ENCODE measurements at regions not wholly inside any gene's neighbourhood (a gene's known extent, or its start where the extent isn't known, plus 50 kb on each side); places are given as distances from the start of the nearest gene placed in this dataset.

GRCh38 chrX:926991-927390, 285.5 kb downstream of the CRLF2 start:
- Mint-ChIP-seq H3K27me3 (no peaks in the 10 kb centered on the region), H3K27ac (no peak overlapping the region), H3K4me3 (ENCODE audit: low read depth) (no peak overlapping the region), H3K4me1 (ENCODE audit: low read depth) (no peaks in the 10 kb centered on the region), H3K9me3 (ENCODE audit: low read depth) (no peaks in the 10 kb centered on the region), H3K36me3 (ENCODE audit: insufficient read depth) (no peaks in the 10 kb centered on the region)
- no peak for DNase-seq (ENCODE audit: low spot score, unreplicated experiment)
- TF ChIP-seq, protein P1, sequence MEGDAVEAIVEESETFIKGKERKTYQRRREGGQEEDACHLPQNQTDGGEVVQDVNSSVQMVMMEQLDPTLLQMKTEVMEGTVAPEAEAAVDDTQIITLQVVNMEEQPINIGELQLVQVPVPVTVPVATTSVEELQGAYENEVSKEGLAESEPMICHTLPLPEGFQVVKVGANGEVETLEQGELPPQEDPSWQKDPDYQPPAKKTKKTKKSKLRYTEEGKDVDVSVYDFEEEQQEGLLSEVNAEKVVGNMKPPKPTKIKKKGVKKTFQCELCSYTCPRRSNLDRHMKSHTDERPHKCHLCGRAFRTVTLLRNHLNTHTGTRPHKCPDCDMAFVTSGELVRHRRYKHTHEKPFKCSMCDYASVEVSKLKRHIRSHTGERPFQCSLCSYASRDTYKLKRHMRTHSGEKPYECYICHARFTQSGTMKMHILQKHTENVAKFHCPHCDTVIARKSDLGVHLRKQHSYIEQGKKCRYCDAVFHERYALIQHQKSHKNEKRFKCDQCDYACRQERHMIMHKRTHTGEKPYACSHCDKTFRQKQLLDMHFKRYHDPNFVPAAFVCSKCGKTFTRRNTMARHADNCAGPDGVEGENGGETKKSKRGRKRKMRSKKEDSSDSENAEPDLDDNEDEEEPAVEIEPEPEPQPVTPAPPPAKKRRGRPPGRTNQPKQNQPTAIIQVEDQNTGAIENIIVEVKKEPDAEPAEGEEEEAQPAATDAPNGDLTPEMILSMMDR (IDR thresholded peaks at IDR 0.05; ENCODE audit: unreplicated experiment) = no peak

GRCh38 chrX:926070-926469, 286.4 kb downstream of the CRLF2 start:
- Mint-ChIP-seq H3K4me1 (ENCODE audit: low read depth) (no peaks in the 10 kb centered on the region), H3K9me3 (ENCODE audit: low read depth) (no peaks in the 10 kb centered on the region), H3K4me3 (ENCODE audit: low read depth) (no peak overlapping the region), H3K27me3 (no peaks in the 10 kb centered on the region), H3K27ac (no peak overlapping the region), H3K36me3 (ENCODE audit: insufficient read depth) (no peaks in the 10 kb centered on the region)
- TF ChIP-seq, protein P1 (IDR thresholded peaks at IDR 0.05; ENCODE audit: unreplicated experiment) = no peak
- no peak for DNase-seq (ENCODE audit: low spot score, unreplicated experiment)

DNA sequence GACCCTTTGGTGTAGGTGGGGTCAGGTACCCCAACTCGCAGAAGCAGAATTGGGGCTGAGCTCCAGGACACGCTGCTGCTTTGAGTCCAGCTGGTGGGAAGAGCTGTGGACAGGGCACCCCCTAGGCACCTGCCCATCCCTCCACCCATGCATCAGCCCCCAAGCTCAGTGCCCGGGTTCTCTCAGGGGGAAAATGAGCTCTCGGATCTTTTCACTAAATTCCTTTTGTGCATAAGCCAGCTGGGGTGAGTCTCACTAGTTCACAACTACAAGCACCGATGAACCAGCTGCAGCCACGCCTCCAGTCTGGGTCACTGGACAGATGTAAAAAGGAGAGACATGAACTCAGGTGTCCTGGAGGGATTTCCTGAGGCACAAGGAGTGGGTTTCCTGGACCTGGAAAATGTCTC, 286.8 kb downstream of the CRLF2 start:
- no peaks in the 10 kb centered on the region for H3K9me3 Mint-ChIP-seq (ENCODE audit: low read depth)
- H3K27me3 Mint-ChIP-seq = no peaks in the 10 kb centered on the region
- no peak for DNase-seq (ENCODE audit: low spot score, unreplicated experiment)

GRCh38 chrX:925094-925493, 287.4 kb downstream of the CRLF2 start:
- Mint-ChIP-seq H3K36me3 (ENCODE audit: insufficient read depth) (no peaks in the 10 kb centered on the region), H3K27me3 (no peaks in the 10 kb centered on the region), H3K9me3 (ENCODE audit: low read depth) (no peaks in the 10 kb centered on the region), H3K4me1 (ENCODE audit: low read depth) (no peaks in the 10 kb centered on the region), H3K27ac (no peak overlapping the region), H3K4me3 (ENCODE audit: low read depth) (no peak overlapping the region)
- DNase-seq (ENCODE audit: low spot score, unreplicated experiment) = no peak
- TF ChIP-seq, protein P1 (IDR thresholded peaks at IDR 0.05; ENCODE audit: unreplicated experiment) = no peak

More for the DNA sequence above, 286.8 kb downstream of the CRLF2 start:
- H3K4me1 Mint-ChIP-seq (ENCODE audit: low read depth) = no peaks in the 10 kb centered on the region
- no peaks in the 10 kb centered on the region for H3K36me3 Mint-ChIP-seq (ENCODE audit: insufficient read depth)
- TF ChIP-seq, protein P1 (IDR thresholded peaks at IDR 0.05; ENCODE audit: unreplicated experiment) = no peak
- no peak overlapping the region for H3K27ac Mint-ChIP-seq
- H3K4me3 Mint-ChIP-seq (ENCODE audit: low read depth) = no peak overlapping the region

- TF ChIP-seq, protein P1 (IDR thresholded peaks at IDR 0.05; ENCODE audit: unreplicated experiment) = no peak
- no peaks in the 10 kb centered on the region for H3K9me3 Mint-ChIP-seq (ENCODE audit: low read depth)
- H3K36me3 Mint-ChIP-seq (ENCODE audit: insufficient read depth) = no peaks in the 10 kb centered on the region
- peaks cover 1% of the 10 kb centered on the region for H3K4me1 Mint-ChIP-seq (ENCODE audit: low read depth)
- H3K27me3 Mint-ChIP-seq = no peaks in the 10 kb centered on the region
- no peak overlapping the region for H3K4me3 Mint-ChIP-seq (ENCODE audit: low read depth)
- DNase-seq (ENCODE audit: low spot score, unreplicated experiment) = no peak
- no peak overlapping the region for H3K27ac Mint-ChIP-seq
These were observed 288.4 kb downstream of the CRLF2 start for GRCh38 chrX:924017-924416.
